ENCODE measurements at regions not wholly inside any gene's neighbourhood (a gene's known extent, or its start where the extent isn't known, plus 50 kb on each side); places are given as distances from the start of the nearest gene placed in this dataset.
"Not testable (repeated sequence)": the region's sequence is repeated elsewhere in the genome, so short reads cannot be mapped to it uniquely, and the experiment has no call there.

DNA sequence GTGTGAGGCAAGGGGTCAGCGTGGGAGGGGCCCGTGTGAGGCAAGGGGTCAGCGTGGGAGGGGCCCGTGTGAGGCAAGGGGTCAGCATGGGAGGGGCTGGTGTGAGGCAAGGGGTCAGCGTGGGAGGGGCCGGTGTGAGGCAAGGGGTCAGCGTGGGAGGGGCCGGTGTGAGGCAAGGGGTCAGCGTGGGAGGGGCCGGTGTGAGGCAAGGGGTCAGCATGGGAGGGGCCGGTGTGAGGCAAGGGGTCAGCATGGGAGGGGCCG, 119.2 kb downstream of the SEPTIN14 start:
- not testable (repeated sequence) for DNase-seq

DNA sequence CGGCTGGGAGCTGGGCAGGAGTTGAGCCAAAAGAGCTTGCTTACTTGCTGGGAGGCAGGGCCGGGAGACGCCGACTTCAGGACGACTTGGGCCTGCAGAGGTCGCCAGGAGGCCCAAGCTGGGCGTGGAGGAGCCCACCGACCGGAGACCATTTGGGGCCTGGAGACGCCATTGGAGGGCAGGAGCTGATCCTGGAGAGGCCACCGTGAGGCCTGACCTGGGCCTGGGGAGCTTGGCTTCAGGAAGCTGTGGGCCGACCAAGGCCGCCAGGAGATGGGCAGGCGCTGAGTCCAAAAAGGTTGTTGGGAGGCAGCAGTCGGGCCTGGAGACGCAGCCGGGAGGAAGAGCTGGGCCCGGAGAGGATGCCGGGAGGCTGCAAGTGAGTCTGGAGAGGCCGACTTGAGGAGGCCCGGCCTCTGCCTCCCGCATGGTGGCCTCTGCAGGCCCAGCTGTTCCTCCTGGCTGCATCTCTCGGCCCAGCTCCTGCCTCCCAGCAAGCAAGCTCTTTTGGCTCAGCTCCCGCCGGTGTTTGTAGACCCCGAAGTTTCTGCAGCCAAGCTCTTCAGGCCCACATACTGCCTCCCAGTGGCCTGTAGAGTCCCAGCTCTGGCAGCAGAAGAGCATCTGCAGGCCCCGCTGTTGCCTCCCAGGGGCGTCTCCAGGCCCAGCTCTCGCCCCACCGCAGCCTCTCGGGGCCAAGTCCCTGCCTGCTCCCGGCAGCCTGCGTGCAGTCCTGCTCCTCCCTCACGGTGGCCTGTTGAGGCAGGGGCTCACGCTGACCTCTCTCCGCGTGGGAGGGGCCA, 119.7 kb downstream of the SEPTIN14 start:
- not testable (repeated sequence) for DNase-seq

DNA sequence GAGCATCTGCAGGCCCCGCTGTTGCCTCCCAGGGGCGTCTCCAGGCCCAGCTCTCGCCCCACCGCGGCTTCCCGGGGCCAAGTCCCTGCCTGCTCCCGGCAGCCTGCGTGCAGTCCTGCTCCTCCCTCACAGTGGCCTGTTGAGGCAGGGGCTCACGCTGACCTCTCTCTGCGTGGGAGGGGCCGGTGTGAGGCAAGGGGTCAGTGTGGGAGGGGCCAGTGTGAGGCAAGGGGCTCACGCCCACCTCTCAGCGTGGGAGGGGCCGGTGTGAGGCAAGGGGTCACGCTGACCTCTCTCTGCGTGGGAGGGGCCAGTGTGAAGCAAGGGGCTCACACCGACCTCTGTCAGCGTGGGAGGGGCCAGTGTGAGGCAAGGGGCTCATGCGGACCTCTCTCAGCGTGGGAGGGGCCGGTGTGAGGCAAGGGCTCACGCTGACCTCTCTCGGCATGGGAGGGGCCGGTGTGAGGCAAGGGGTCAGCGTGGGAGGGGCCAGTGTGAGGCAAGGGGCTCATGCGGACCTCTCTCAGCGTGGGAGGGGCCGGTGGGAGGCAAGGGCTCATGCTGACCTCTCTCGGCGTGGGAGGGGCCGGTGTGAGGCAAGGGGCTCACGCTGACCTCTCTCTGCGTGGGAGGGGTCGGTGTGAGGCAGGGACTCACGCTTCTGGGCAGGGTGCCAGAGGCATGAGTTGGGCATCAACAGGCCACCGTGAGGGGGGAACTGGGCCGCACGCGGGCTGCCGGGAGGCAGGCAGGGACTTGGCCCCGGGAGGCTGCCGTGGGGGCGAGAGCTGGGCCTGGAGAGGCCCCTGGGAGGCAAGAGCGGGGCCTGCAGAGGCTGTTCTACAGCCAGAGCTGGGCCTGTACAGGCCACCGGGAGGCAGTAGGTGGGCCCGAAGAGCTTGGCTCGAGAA, 120.6 kb downstream of the SEPTIN14 start:
- DNase-seq: not testable (repeated sequence)

DNA sequence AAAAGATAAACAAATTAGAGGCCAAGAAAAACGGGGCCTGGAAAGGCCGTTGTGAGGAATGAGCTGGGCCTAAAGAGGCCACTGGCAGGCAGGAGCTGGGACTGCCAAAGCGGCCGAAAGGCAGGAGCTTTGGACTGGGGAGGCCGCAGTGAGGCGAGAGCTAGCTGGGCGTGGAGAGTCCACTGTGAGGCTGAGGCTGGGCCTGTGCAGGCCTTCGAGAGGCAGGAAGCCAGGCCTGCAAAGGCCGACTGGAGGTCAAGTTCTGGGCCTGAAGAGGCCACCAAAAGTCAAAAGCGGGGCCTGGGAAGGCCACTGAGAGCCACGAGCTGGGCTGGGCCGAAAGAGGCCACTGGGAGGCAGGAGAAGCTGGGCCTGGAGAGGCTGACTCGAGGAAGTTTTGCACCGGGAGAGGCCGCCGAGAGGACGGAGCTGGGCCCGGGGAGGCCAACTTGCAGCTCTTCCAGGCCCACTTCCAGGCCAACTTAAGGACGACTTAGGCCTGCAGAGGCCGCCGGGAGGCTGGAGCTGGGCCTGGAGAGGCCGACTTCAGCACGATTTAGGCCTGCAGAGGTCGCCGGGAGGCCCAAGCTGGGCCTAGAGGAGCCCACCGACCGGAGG, 121.8 kb downstream of the SEPTIN14 start:
- not testable (repeated sequence) for DNase-seq

DNA sequence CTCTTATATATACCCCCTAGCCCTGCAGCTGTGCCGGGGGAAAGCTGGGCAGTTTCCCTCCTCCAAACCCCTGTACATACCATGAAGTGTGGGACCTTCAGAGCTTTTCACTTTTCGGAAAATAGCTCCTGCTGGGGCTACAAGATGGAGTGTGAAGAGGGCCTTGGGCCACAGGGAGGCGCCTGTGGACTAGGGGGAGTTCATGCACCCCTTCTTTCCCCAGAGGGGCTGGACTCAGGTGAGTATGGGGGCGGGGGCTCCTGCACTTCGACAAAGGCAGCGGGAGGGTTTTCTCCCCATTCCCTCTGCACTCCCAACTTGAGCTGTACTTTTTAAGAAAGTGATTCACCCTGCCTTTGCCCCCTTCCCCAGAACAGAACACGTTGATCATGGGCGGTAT, 122.5 kb downstream of the SEPTIN14 start:
- not testable (repeated sequence) for DNase-seq

DNA sequence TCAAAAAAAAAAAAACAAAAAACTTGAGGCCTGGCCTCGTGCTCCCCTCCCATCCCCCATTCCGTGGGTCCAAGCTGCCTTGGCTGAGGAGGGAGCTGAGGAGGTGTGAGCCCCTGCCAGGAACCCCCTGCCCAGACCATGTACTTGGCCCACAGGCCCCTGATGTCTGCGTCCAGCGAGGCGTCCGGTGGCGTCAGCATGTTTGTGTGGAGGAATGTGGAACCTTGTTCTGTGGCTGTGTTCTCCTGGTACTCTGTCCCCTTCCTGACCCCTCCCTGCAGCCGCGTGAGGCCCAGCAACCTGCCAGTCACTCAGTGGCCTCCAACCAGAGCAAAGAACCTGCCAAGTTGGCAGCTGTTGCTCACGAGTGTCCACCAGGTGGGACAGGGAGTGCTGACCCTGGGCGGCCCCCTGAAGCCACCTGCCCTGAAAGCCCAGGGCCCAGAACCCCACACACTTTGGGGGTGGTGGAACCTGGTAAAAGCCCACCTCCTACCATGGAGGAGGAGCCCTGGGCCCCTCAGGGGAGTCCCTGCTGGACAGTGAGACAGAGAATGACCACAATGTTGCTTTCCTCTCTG, 125.8 kb downstream of the SEPTIN14 start:
- DNase-seq: not testable (repeated sequence)

DNA sequence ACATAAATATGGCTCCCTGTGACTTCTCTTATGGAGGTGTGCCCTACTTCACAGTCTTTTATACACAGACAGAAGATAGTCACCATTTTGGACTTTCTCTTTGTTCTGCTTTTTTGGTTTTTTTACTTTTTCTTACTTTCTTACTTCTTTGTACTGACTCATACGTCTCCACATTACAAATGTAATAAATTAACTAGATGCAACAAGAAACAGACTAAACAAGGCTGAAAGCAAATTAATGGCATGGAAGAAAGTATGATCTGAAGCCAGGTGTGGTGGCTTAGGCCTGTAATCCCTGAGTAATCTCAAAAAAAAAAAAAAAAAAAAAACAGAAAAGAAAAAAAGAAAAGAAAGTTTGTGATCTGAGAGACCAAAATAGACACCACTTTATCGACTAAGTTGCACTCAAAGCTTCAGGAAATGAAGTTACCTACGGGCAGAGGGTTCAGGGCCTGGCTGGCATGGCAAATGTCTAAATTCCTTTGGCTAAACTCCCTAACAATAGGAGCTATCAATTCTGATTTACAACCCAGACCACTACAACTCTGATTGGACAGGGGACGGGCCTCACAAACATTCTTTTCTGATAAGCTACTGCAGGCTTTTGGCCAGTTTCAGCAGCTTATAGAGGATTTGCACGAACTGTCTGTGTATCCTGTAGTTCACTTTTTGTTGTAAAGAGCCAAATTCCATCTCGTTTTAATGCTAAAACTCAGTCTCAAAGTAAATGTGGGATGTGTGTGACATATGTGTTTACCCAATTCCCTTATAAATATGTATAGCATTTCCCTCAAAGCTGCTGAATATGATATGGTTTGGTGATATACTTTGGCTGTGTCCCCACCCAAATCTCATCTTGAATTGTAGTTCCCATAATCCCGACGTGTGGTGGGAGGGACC, 129.1 kb downstream of the SEPTIN14 start:
- no peak for DNase-seq

DNA sequence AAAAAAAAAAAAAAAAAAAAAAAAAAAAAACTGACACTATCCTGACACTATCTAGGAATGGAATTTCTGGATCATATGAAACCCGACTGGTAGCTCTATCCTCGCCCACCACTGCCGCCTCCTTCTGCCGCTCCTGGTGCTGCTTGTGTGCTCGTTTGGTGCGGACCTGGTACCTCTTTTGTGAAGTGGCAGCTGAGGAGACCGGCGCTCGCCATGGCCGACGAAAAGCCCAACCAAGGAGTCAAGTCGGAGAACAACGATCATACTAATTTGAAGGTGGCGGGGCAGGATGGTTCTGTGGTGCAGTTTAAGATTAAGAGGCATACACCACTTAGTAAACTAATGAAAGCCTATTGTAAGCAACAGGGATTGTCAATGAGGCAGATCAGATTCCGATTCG, 130.6 kb downstream of the SEPTIN14 start:
- DNase-seq: no peak

DNA sequence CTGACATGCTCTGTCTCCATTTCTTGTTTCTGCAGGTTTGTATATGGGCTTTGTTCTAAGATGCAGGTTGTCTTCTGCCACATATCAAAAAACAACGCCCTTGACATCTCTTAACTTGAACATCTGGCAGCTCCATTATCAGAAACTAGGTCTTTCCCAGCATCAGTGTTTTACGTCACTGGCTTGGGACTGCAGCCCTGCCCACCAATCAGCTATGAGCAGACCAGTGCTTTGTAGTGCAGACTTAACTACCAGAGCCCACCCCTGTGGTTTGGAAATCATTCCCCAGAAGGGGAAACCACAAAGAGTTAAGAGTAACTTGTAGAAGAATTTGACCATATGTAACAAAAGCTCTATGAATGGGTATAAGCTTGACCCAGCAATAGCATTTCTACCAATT, 132.4 kb downstream of the SEPTIN14 start:
- DNase-seq: no peak

DNA sequence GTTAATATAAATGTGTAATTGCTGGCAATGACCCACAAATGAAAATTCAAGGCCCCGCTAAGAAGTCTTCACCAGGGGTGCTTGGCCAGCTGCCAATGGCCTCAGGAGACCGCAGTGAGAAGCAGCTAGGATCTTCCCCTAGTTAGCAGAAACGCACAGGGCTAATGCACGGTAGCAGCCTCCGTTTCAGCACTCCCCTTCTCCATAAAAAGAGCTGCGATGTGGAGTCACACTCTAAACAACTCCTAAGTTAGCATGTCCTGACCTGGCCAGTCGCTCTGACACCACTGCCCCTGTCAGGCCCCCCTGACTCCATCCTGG, 139.0 kb downstream of the SEPTIN14 start:
- no peak for DNase-seq

DNA sequence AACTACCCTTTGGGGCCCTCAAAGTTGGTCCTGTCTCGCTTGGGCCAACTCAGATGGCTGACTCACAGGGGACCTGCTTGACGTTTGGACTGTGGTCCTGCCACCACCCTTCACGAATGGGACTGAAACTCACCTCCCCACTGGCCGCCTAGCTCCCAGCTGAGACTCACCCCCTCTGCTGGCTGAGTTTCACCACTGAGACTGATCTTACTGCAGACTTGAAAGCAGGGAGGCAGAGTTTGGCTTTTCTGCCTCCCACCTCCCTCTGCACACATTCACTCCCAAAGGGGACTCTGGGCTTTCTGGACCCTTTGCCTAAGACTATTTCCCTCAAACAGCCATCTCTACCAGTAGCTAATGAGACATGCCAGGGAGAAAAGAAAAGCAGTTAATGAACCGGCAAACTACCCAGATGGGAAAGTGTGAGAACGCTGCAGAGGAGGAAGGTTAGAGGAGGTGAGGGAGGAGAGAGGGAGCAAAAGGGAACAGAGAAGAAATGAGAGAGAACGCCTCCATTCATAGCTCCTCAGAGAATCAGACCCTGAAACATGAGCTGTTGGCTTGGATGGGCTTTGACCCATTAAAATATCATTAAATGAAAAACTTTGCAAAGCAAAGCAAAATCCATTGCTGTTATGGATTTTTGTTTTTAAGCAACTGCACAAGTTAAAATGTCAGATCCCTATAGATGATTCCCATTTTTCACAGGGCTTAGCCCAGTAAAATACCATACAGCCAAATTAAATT, 139.5 kb downstream of the SEPTIN14 start:
- DNase-seq: not testable (repeated sequence)

DNA sequence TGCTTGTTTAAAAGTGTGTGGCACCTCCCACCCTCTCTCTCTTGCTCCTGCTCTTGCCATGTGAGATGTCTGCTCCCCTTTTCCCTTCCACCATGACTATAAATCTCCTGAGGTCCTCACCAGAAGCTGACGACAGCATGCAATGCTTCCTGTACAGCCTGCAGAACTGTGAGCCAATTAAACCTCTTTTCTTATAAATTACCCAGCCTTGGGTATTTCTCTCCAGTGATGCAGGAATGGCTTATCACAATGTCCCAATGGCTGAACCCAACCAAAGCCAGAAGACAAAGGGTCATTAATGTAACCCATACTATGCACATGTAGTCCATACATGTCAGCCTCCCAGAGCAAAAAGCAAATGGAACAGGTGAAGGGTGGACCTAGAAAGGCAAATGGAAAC, 141.5 kb downstream of the SEPTIN14 start:
- DNase-seq: not testable (repeated sequence)

DNA sequence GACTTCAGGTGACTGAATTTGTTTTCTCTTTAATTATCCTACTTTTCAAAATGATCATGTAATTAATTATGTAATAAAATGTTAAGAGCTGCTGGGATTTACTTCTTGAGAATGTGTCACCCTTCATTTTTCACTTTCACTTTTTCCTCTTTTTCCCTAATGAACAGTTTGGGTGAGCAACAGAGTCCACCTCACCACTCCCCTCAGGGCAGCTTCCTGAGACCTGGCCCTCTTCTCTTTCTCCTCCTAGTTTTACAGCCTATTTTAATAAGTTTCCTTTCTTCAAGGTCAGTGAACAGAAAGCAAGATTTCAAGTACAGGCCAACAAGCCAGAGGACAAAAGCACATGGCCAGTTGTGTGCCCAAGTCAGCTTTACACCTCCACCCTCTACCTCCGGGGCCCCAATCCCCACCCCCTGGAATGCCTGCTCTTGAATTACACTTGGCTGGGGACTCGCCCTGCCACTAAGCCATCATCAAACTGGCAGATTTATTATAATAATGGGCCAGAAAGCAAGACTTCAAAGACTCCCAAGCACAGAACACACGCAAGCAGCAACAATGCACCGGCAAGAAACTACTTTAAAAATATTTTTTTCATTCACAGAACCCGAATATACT, 143.1 kb upstream of the VOPP1 start:
- DNase-seq: not testable (repeated sequence)

DNA sequence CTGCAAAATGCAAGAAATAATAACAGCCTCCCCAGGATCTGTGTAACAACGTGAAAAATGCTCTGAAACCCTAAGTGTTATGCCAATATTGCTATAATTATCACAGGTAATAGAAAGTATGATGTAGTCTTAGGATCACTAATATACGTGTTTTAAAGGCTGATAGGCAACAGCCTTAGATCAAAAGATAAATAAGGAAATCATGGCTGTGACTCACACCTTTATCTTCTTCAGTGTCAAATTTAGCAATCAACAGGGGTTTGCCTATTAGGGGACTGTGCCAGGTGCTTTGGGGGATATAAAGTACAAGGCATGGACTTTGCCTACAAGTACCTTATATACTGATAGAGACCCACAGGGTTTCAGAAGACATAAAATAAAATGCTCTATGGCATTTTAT, 142.1 kb upstream of the VOPP1 start:
- not testable (repeated sequence) for DNase-seq

DNA sequence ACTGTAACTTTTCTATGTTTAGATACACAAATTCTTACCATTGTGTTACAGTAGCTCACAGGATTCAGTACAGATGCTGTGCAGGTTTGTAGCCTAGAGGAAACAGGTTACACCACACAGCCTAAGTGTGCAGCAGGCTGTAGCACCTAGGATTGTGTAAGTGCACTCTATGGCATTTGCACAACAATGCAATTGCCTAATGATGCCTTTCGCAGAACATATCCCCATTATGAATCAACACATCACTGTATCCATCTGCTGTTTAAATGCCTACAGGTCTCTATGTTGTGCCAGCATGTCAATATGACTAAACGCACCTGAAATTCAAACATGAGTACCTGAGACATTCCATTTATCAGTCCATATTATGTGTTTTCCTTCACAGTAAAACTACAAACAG, 138.0 kb upstream of the VOPP1 start:
- DNase-seq: not testable (repeated sequence)

DNA sequence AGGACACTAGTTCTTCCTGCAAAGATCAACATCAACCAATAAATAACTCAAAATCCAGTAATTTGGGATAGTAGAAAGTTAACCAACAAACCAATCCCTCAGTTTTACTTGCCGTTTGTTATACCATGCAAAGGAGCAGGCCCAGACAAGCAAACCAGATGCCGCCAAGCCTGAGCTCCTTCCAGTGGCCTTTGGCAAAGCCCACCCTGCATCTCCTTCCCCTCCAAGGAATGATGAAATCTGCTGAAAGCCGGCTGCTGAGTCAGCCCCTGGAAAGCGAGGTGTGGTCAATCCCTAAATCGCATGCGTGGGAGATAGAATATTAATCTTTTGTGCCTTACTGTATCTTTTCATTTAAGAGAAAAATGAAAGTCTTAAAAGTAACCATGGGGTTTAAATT, 135.7 kb upstream of the VOPP1 start:
- DNase-seq: not testable (repeated sequence)

DNA sequence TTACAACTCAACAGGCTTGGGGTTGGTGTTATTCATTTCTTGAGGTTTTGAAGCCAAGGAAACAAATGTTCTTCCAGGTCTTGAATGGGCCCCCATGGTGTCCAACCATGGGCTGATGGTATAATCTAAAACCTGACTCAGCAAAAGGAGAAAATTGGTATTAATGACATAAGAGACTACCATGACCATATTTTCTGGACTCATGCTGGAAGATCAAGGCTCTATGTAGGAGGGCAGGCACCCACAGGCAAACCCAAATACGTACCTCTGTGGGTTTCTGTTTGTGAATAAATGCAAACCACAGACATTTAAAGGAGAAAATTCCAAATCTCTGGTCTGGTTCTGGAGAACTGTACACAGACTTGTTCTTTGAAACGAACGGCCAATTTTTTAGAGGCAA, 135.1 kb upstream of the VOPP1 start:
- DNase-seq: not testable (repeated sequence)

DNA sequence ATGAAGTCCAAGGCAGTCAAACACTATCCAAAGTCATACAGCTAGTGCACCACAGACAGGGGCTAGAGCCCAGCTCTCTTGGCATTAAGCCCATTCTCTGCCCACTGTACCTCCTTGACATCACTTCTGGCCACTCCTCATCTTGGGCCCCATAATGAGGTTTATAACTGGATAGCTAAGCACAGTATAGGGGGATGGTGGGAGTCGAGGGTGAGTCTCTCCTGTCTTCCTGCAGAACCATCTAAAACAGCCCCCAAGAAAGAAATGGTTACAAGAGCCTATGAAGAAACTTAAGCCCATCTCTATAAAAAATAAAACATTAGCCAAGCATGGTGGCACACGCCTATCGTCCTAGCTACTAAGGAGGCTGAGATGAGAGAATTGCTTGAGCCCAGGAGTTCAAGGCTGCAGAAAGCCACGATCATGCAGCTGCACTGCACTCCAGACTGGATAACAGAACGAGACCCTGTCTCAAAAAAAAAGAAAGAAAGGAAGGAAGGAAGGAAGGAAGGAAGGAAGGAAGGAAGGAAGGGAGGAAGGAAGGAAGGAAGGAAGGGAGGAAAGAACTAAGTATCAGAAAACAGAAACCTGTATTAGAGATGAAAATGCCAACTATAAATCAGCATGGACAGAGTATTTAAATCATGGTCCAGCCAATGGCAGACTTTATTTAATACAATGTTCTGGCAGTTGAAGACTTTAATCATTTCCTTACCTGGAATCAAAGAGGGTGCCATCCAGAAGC, 134.3 kb upstream of the VOPP1 start:
- not testable (repeated sequence) for DNase-seq

DNA sequence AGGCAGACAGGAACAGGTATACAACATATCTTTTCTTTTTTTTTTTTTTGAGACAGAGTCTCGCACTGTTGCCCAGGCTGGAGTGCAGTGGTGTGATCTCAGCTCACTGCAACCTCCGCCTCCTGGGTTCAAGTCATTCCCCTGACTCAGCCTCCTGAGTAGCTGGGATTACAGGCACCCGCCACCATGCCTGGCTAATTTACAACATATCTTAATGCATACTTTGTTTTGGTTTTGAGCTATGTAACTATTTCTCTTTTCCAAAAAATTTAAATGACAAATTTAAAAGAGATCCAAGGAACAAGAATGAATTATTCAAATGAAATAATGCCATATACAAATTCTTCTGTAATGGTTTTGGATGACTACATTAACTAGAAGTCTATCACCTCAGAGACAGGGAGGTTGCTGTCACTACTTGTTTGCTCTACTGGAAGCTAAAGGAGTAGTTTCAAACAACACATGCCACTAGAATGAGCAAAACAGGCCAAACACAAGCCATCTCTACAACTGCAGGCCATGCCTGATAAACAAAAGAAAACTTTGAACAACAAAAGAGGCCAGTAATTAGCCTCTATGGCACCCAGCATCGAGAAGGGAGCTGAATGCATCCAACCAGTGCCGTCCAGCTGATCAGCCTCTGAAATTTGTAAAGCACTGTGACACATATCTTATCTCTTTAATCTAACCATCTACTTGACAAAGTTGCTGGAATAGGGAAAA, 133.6 kb upstream of the VOPP1 start:
- not testable (repeated sequence) for DNase-seq

DNA sequence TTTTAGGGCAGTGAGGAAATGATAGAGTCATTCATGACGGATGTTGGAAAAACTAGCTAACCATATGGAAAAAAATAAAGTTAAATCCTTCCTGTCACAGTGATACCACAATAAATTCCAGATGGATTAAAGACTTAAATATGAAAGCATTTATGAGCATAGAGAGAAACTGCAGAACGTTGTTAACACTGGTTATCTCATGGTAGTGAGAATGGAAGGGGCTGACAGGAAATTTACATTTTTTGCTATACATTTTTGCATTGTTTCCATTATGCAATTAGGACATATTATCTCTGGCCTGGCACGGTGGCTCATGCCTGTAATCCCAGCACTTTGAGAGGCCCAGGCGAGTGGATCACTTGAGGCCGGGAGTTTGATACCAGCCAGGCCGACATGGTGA, 130.5 kb upstream of the VOPP1 start:
- not testable (repeated sequence) for DNase-seq
